SK-N-SH (cell line): ENCODE measurements at regions not wholly inside any gene's neighbourhood (a gene's known extent, or its start where the extent isn't known, plus 50 kb on each side); places are given as distances from the start of the nearest gene placed in this dataset.
A peak's percentile ranks its signal among the peaks of the same experiment; 100 is the strongest.

Source experiments
- CTCF ChIA-PET: fragments of 300-600, 350-600 bp; formaldehyde crosslinking; extraction: SDS; loops from one replicate; lab custom pipeline; 2021; lab: Yijun Ruan, JAX
- POLR2A ChIA-PET: fragments of 350-600 bp; sonication (Branson Sonifier 250); formaldehyde crosslinking; extraction: SDS; loops from one replicate; lab custom pipeline; 2020; ENCODE audit warnings: antibody characterized with exemption, inconsistent platforms; lab: Yijun Ruan, JAX
- DNase-seq: peaks from one replicate; pipeline ENCODE4 v3.0.0; 2012
- H2AFZ ChIP-seq: fragments of 200-600 bp; sonication (generic); 2 replicates; pipeline ENCODE4 v1.8.1; 2016; ENCODE audit warnings: antibody characterized with exemption, mild to moderate bottlenecking, low read depth
- H3F3A ChIP-seq: fragments of 200-600 bp; sonication (generic); replicated peaks from 2 replicates; pipeline ENCODE3; 2016; ENCODE audit warnings: antibody characterized with exemption, mild to moderate bottlenecking; ENCODE audit not compliant: insufficient read depth
- H3K27ac ChIP-seq, 2 experiments: fragments of 200-500 bp in 1 of 2; fragments of 200-600 bp in 1 of 2; sonication (Bioruptor generic) in 1 of 2; sonication (generic), shearing (Covaris generic) in 1 of 2; 2 replicates each; pipeline versions ENCODE4 v1.5.1 to v1.6.1; 2014 to 2016; ENCODE audit warnings: low read depth in 2 of 2, inconsistent platforms in 1 of 2, low read length in 1 of 2, mild to moderate bottlenecking in 1 of 2, mixed read lengths in 1 of 2
- H3K27me3 ChIP-seq: fragments of 200-600 bp; sonication (generic), shearing (Covaris generic); 2 replicates; pipeline ENCODE4 v1.6.1; 2016; ENCODE audit warnings: mixed run types; ENCODE audit not compliant: insufficient read depth
- H3K36me3 ChIP-seq, 2 experiments: fragments of 200-500 bp in 1 of 2; fragments of 200-600 bp in 1 of 2; sonication (Bioruptor generic) in 1 of 2; sonication (generic) in 1 of 2; replicated peaks in 1 of 2; 2 replicates each; pipeline versions ENCODE3 to v1.5.1; 2014 to 2016; ENCODE audit warnings: low read length in 1 of 2, mild to moderate bottlenecking in 1 of 2; ENCODE audit not compliant: insufficient read depth in 2 of 2, control insufficient read depth in 1 of 2
- H3K4me1 ChIP-seq, 2 experiments: fragments of 200-500 bp in 1 of 2; fragments of 200-600 bp in 1 of 2; sonication (Bioruptor generic) in 1 of 2; sonication (generic), shearing (Covaris generic) in 1 of 2; 2 replicates each; pipeline versions ENCODE4 v1.5.1 to v1.6.1; 2014 to 2016; ENCODE audit warnings: low read depth in 1 of 2, low read length in 1 of 2, mixed run types in 1 of 2; ENCODE audit not compliant: insufficient read depth in 2 of 2, control insufficient read depth in 1 of 2
- H3K4me2 ChIP-seq: fragments of 200-600 bp; sonication (generic), shearing (Covaris generic); 2 replicates; pipeline ENCODE4 v1.6.1; 2017; ENCODE audit warnings: mixed run types
- H3K4me3 ChIP-seq, 2 experiments: fragments of 200-500 bp in 1 of 2; fragments of 200-600 bp in 1 of 2; sonication (Bioruptor generic) in 1 of 2; sonication (generic), shearing (Covaris generic) in 1 of 2; 2 replicates each; pipeline versions ENCODE4 v1.5.1 to v1.8.1; 2014 to 2016; ENCODE audit warnings: low read depth in 2 of 2, inconsistent platforms in 1 of 2, low read length in 1 of 2, mild to moderate bottlenecking in 1 of 2, mixed read lengths in 1 of 2, moderate library complexity in 1 of 2
- H3K79me2 ChIP-seq: fragments of 200-600 bp; sonication (generic); 2 replicates; pipeline ENCODE4 v1.8.1; 2017; ENCODE audit warnings: mild to moderate bottlenecking; ENCODE audit not compliant: insufficient read depth
- H3K9ac ChIP-seq: fragments of 200-600 bp; sonication (generic); 2 replicates; pipeline ENCODE4 v1.6.1; 2017; ENCODE audit warnings: mixed run types
- H3K9me2 ChIP-seq: fragments of 200-600 bp; sonication (generic); 2 replicates; pipeline ENCODE4 v1.6.1; 2017; ENCODE audit warnings: mixed run types
- H3K9me3 ChIP-seq: fragments of 200-600 bp; sonication (generic); 2 replicates; pipeline ENCODE4 v1.6.1; 2017; ENCODE audit warnings: mixed run types, mild to moderate bottlenecking, moderate library complexity
- H4K20me1 ChIP-seq: fragments of 200-600 bp; sonication (generic); 2 replicates; pipeline ENCODE4 v1.6.1; 2017; ENCODE audit warnings: mild to moderate bottlenecking, mixed run types; ENCODE audit not compliant: insufficient read depth
- EP300 ChIP-seq, 2 experiments: IDR thresholded peaks; 2 replicates each; pipeline versions ENCODE4 v1.4.0 to v1.6.1; 2012; ENCODE audit warnings: borderline replicate concordance in 1 of 2, low read depth in 1 of 2, low read length in 1 of 2
- FOSL2 ChIP-seq: IDR thresholded peaks from 2 replicates; pipeline ENCODE4 v1.4.0; 2012; ENCODE audit warnings: low read depth, mild to moderate bottlenecking, moderate library complexity, borderline replicate concordance
- FOXJ3 ChIP-seq: sonication (generic); formaldehyde crosslinking; IDR thresholded peaks from 2 replicates; pipeline ENCODE4 v1.5.1; 2020; ENCODE audit warnings: mild to moderate bottlenecking, missing genetic modification reagents
- FOXM1 ChIP-seq: IDR thresholded peaks from 2 replicates; pipeline ENCODE4 v1.4.0; 2012; ENCODE audit warnings: low read depth, mild to moderate bottlenecking
- GATA2 ChIP-seq: sonication (generic); formaldehyde crosslinking; IDR thresholded peaks from 2 replicates; pipeline ENCODE4 v1.5.0; 2020; ENCODE audit warnings: mild to moderate bottlenecking, missing genetic modification reagents
- IRF3 ChIP-seq: fragments of 150-350 bp; IDR thresholded peaks from 2 replicates; pipeline ENCODE4 v1.6.1; 2016; ENCODE audit warnings: mild to moderate bottlenecking, low read depth, low read length
- NFIC ChIP-seq: IDR thresholded peaks from 2 replicates; pipeline ENCODE4 v1.4.0; 2012; ENCODE audit warnings: borderline replicate concordance
- PBX3 ChIP-seq: IDR thresholded peaks from 2 replicates; pipeline ENCODE4; 2012
- POLR2AphosphoS5 ChIP-seq: IDR thresholded peaks from 2 replicates; pipeline ENCODE4 v1.6.1; 2012; ENCODE audit warnings: low read depth, low read length
- RAD21 ChIP-seq: IDR thresholded peaks from 2 replicates; pipeline ENCODE4 v1.6.1; 2012; ENCODE audit warnings: mild to moderate bottlenecking, low read length
- REST ChIP-seq: IDR thresholded peaks from 2 replicates; pipeline ENCODE4 v1.6.1; 2012; ENCODE audit warnings: mild to moderate bottlenecking, low read depth, low read length, moderate library complexity
- RFX5 ChIP-seq: IDR thresholded peaks from 2 replicates; pipeline ENCODE4 v1.6.1; 2012; ENCODE audit warnings: mild to moderate bottlenecking, improper control_type of control experiment, low read length
- SIN3A ChIP-seq: IDR thresholded peaks from 2 replicates; pipeline ENCODE4 v1.6.1; 2012; ENCODE audit warnings: low read depth, mild to moderate bottlenecking, low read length, moderate library complexity, borderline replicate concordance
- TCF12 ChIP-seq: IDR thresholded peaks from 2 replicates; pipeline ENCODE4 v1.4.0; 2012
- USF1 ChIP-seq: IDR thresholded peaks from 2 replicates; pipeline ENCODE4 v1.4.0; 2012; ENCODE audit warnings: low read depth, borderline replicate concordance
- USF2 ChIP-seq: fragments of 150-350 bp; IDR thresholded peaks from 2 replicates; pipeline ENCODE4 v1.6.1; 2017; ENCODE audit warnings: antibody characterized with exemption, low read length, low read depth, borderline replicate concordance
- YY1 ChIP-seq: IDR thresholded peaks from 2 replicates; pipeline ENCODE4 v1.4.0; 2012; ENCODE audit warnings: low read depth, mild to moderate bottlenecking
- ZBTB33 ChIP-seq: IDR thresholded peaks from 2 replicates; pipeline ENCODE4 v1.4.0; 2012; ENCODE audit warnings: low read depth, borderline replicate concordance
- WGBS: methylation state at CpG from one replicate; pipeline ENCODE4 v1.1.6; 2017; ENCODE audit warnings: low lambda C conversion rate; 5-methylcytosine and 5-hydroxymethylcytosine counted together

GRCh38 chr11:80194016-80194415 is 753.2 kb upstream of the TENM4 start:
- no peaks in the 10 kb centered on the region for H3K27me3 ChIP-seq
- DNase-seq = peak; percentile 12
- 0% methylated on average over 1 of the region's 1 CpG for WGBS
- H3K9ac ChIP-seq = no peak overlapping the region
- H3K27ac ChIP-seq = peak overlapping the region in 1 of 2 experiments; percentile 43; a peak in 1 of 4 replicates
- no peak overlapping the region for H3K4me2 ChIP-seq
- H3K9me3 ChIP-seq = no peaks in the 10 kb centered on the region
- H3K36me3 ChIP-seq = no peaks in the 10 kb centered on the region
- H4K20me1 ChIP-seq = no peaks in the 10 kb centered on the region
- POLR2A ChIA-PET = no interaction called here
- H2AFZ ChIP-seq = no peak overlapping the region
- CTCF ChIA-PET = interaction anchor here (1.4 kb wide), 1 partner anchor 11 kb away, joined by 4 read pairs; no protein-coding TSS in a partner anchor
- H3K4me3 ChIP-seq = no peak overlapping the region
- TF ChIP-seq FOSL2 (no peak), NFIC (no peak), RFX5 (no peak), FOXM1 (no peak), USF1 (no peak), TCF12 (no peak), EP300 (IDR thresholded peaks at IDR 0.05; ENCODE audit: borderline replicate concordance in 1 of 2, low read depth in 1 of 2, low read length in 1 of 2) (peak in 1 of 2 experiments; percentile 59; a peak in 1 of 4 replicates), FOXJ3 (CRISPR knock-in tag) (0 out of 2 replicates have a peak, but pooled peaks have one; percentile 31), GATA2 (peak; percentile 63; the same call in 1 of the 2 replicates), POLR2AphosphoS5 (no peak), IRF3 (no peak), USF2 (no peak)
- H3K4me1 ChIP-seq = peaks cover 0 to 3% of the 10 kb centered on the region in 2 experiments; a peak in 2 of 4 replicates
- no peaks in the 10 kb centered on the region for H3K79me2 ChIP-seq
- no peaks in the 10 kb centered on the region for H3F3A ChIP-seq
- H3K9me2 ChIP-seq = no peaks in the 10 kb centered on the region

- ChIA-PET CTCF (interaction anchor here (1.2 kb wide), 1 partner anchor 467 kb away, joined by 4 read pairs; no protein-coding TSS in a partner anchor), POLR2A (no interaction called here)
- H3K9ac ChIP-seq = no peak overlapping the region
- H2AFZ ChIP-seq = no peak overlapping the region
- H3K27ac ChIP-seq = no peak overlapping the region
- no peaks in the 10 kb centered on the region for H3F3A ChIP-seq
- WGBS = 30% methylated on average over 2 of the region's 2 CpGs
- H3K79me2 ChIP-seq = no peaks in the 10 kb centered on the region
- H3K9me3 ChIP-seq = no peaks in the 10 kb centered on the region
- no peak overlapping the region for H3K4me2 ChIP-seq
- H3K4me1 ChIP-seq = no peaks in the 10 kb centered on the region
- no peak for DNase-seq
- H3K4me3 ChIP-seq = no peak overlapping the region
- H3K27me3 ChIP-seq = no peaks in the 10 kb centered on the region
- H3K36me3 ChIP-seq = no peaks in the 10 kb centered on the region
- no peaks in the 10 kb centered on the region for H4K20me1 ChIP-seq
- no peaks in the 10 kb centered on the region for H3K9me2 ChIP-seq
- no peak for TF ChIP-seq SIN3A
- TF ChIP-seq RAD21 = no peak
- no peak for TF ChIP-seq PBX3
- TF ChIP-seq YY1 = no peak
- TF ChIP-seq REST = no peak
- no peak for TF ChIP-seq FOXJ3 (CRISPR knock-in tag)
- no peak for TF ChIP-seq ZBTB33
These were observed 747.3 kb upstream of the TENM4 start for GRCh38 chr11:80188076-80188627.
